Forelimb muscle (tissue), 1 donor: ENCODE measurements at regions not wholly inside any gene's neighbourhood (a gene's known extent, or its start where the extent isn't known, plus 50 kb on each side); places are given as distances from the start of the nearest gene placed in this dataset.
"Not testable (repeated sequence)": the region's sequence is repeated elsewhere in the genome, so short reads cannot be mapped to it uniquely, and the experiment has no call there.

ENCODE experiments used
- DNase-seq: peaks from one replicate; pipeline ENCODE4 v3.0.0-alpha.2; 2013; ENCODE audit warnings: low read depth

GRCh38 chr17:30731210-30732132 lies 93.0 kb downstream of the CRLF3 start:
- not testable (repeated sequence) for DNase-seq

GRCh38 chr17:30730837-30731209 lies 93.7 kb downstream of the CRLF3 start:
- not testable (repeated sequence) for DNase-seq

GRCh38 chr17:30730171-30730836 lies 94.2 kb downstream of the CRLF3 start:
- DNase-seq: not testable (repeated sequence)

- DNase-seq: not testable (repeated sequence)
Observed at GRCh38 chr17:30729471-30730170, 94.9 kb downstream of the CRLF3 start.

GRCh38 chr17:30727517-30727916 lies 97.0 kb downstream of the CRLF3 start:
- not testable (repeated sequence) for DNase-seq

- DNase-seq: not testable (repeated sequence)
Observed at GRCh38 chr17:30726734-30727133, 97.8 kb downstream of the CRLF3 start.

GRCh38 chr17:30726310-30726709 lies 98.2 kb downstream of the CRLF3 start:
- not testable (repeated sequence) for DNase-seq

GRCh38 chr17:30724034-30724650 lies 100.3 kb downstream of the CRLF3 start:
- not testable (repeated sequence) for DNase-seq

- not testable (repeated sequence) for DNase-seq
Observed at GRCh38 chr17:30722114-30722780, 102.2 kb downstream of the CRLF3 start.

- DNase-seq: not testable (repeated sequence)
Observed at GRCh38 chr17:30720971-30721370, 103.5 kb downstream of the CRLF3 start.

GRCh38 chr17:30720013-30720471 lies 104.5 kb downstream of the CRLF3 start:
- no peak for DNase-seq

GRCh38 chr17:30719131-30719973 lies 105.1 kb downstream of the CRLF3 start:
- DNase-seq: not testable (repeated sequence)

- not testable (repeated sequence) for DNase-seq
Observed at GRCh38 chr17:30718691-30719090, 105.8 kb downstream of the CRLF3 start.

- not testable (repeated sequence) for DNase-seq
Observed at GRCh38 chr17:30718099-30718447, 106.4 kb downstream of the CRLF3 start.

GRCh38 chr17:30717291-30718098 lies 107.0 kb downstream of the CRLF3 start:
- no peak for DNase-seq

- no peak for DNase-seq
Observed at GRCh38 chr17:30716461-30717290, 107.8 kb downstream of the CRLF3 start.

GRCh38 chr17:30714825-30715622 lies 109.5 kb downstream of the CRLF3 start:
- DNase-seq: not testable (repeated sequence)
